Endothelial cell of umbilical vein (primary cell): ENCODE measurements at regions not wholly inside any gene's neighbourhood (a gene's known extent, or its start where the extent isn't known, plus 50 kb on each side); places are given as distances from the start of the nearest gene placed in this dataset.

Experiments
- BruUV-seq: library from RNA; stranded (reverse); fragments of 400-500 nt; replicated peaks from 2 replicates; lab custom pipeline; 2021; lab: Mats Ljungman, UMichigan
- CTCF ChIA-PET: fragments of 300-600, 350-600 bp; sonication (Branson Sonifier 250); formaldehyde crosslinking; loops from one replicate; lab custom pipeline; 2021; ENCODE audit warnings: antibody characterized with exemption, inconsistent platforms; lab: Charles Lee
- POLR2A ChIA-PET: fragments of 300-600, 350-600 bp; sonication (Branson Sonifier 250); formaldehyde crosslinking; loops from one replicate; lab custom pipeline; 2021; ENCODE audit warnings: antibody characterized with exemption, inconsistent platforms; lab: Charles Lee
- DNase-seq: peaks from one replicate; pipeline ENCODE4 v3.0.0-alpha.2; 2011; ENCODE audit warnings: low read depth, low spot score
- FAIRE-seq: peaks from 2 replicates; lab custom pipeline; 2011; peaks lifted over from hg19 to GRCh38; lab: Jason Lieb, UNC
- H2AFZ ChIP-seq: 2 replicates; pipeline ENCODE4 v1.6.0; 2012; ENCODE audit warnings: low read depth, low read length, control low read depth, inconsistent platforms
- H3K27ac ChIP-seq: 2 replicates; pipeline ENCODE4 v1.5.1; 2011; ENCODE audit warnings: low read depth, mild to moderate bottlenecking, control low read depth, low read length, moderate library complexity; ENCODE audit not compliant: insufficient read depth
- H3K27me3 ChIP-seq, 2 experiments: 2 replicates each; pipeline versions ENCODE4 v1.6.0 to v1.6.1; 2011; ENCODE audit warnings: low read length in 2 of 2, mixed read lengths in 1 of 2; ENCODE audit not compliant: control insufficient read depth in 2 of 2, insufficient read depth in 2 of 2
- H3K36me3 ChIP-seq, 2 experiments: 2 replicates in 1 of 2; 3 replicates in 1 of 2; pipeline ENCODE4 v1.5.1; 2011; ENCODE audit warnings: low read length in 2 of 2, mild to moderate bottlenecking in 1 of 2, moderate library complexity in 1 of 2; ENCODE audit not compliant: control insufficient read depth in 2 of 2, insufficient read depth in 2 of 2; ENCODE audit errors: extremely low read depth in 1 of 2
- H3K4me1 ChIP-seq: 3 replicates; pipeline ENCODE4 v1.5.1; 2011; ENCODE audit warnings: mild to moderate bottlenecking, low read length; ENCODE audit not compliant: control insufficient read depth, insufficient read depth; ENCODE audit errors: extremely low read depth
- H3K4me2 ChIP-seq: 2 replicates; pipeline ENCODE4 v1.6.1; 2011; ENCODE audit warnings: low read length, control low read depth, mixed read lengths; ENCODE audit not compliant: insufficient read depth
- H3K4me3 ChIP-seq, 3 experiments: fragments of 200-600 bp in 1 of 3; sonication (generic), shearing (Covaris generic) in 1 of 3; replicated peaks in 1 of 3; 2 replicates each; pipeline ENCODE4 v1.5.1; 2011 to 2016; ENCODE audit warnings: control low read depth in 3 of 3, low read length in 3 of 3, mild to moderate bottlenecking in 2 of 3, inconsistent platforms in 1 of 3, low read depth in 1 of 3, moderate library complexity in 1 of 3; ENCODE audit not compliant: insufficient read depth in 1 of 3
- H3K79me2 ChIP-seq: 2 replicates; pipeline ENCODE4 v1.6.0; 2012; ENCODE audit warnings: low read length, inconsistent platforms; ENCODE audit not compliant: control insufficient read depth, insufficient read depth
- H3K9ac ChIP-seq: replicated peaks from 2 replicates; pipeline ENCODE3; 2011; ENCODE audit warnings: low read length, control low read depth; ENCODE audit not compliant: insufficient read depth; ENCODE audit errors: extremely low read depth
- H3K9me1 ChIP-seq: replicated peaks from 3 replicates; pipeline ENCODE4 v1.6.0; 2011; ENCODE audit warnings: mild to moderate bottlenecking, low read length; ENCODE audit not compliant: control insufficient read depth, insufficient read depth; ENCODE audit errors: extremely low read depth
- H3K9me3 ChIP-seq: replicated peaks from 2 replicates; pipeline ENCODE4 v1.5.1; 2012; ENCODE audit warnings: low read length, inconsistent platforms; ENCODE audit not compliant: control insufficient read depth, insufficient read depth
- H4K20me1 ChIP-seq: replicated peaks from 2 replicates; pipeline ENCODE3; 2011; ENCODE audit warnings: mild to moderate bottlenecking, low read length; ENCODE audit not compliant: control insufficient read depth, insufficient read depth; ENCODE audit errors: extremely low read depth
- EZH2 ChIP-seq: IDR thresholded peaks from 2 replicates; pipeline ENCODE4 v1.6.1; 2012; ENCODE audit warnings: borderline replicate concordance, low read depth, mild to moderate bottlenecking, moderate library complexity, low read length, inconsistent platforms; ENCODE audit not compliant: severe bottlenecking
- FOS ChIP-seq: IDR thresholded peaks from 2 replicates; pipeline ENCODE4 v1.6.1; 2011; ENCODE audit warnings: mild to moderate bottlenecking, low read length, moderate library complexity, borderline replicate concordance; ENCODE audit not compliant: insufficient read depth
- GATA2 ChIP-seq: IDR thresholded peaks from 2 replicates; pipeline ENCODE4 v1.7.0; 2011; ENCODE audit warnings: low read depth, mild to moderate bottlenecking, moderate library complexity, mixed read lengths, low read length; ENCODE audit not compliant: insufficient read length, insufficient read depth
- JUN ChIP-seq: IDR thresholded peaks from 2 replicates; pipeline ENCODE4 v1.6.1; 2011; ENCODE audit warnings: borderline replicate concordance, low read depth; ENCODE audit not compliant: insufficient read length, insufficient read depth
- MYC ChIP-seq: IDR thresholded peaks from one replicate; pipeline ENCODE4 v1.6.1; 2011; ENCODE audit warnings: mild to moderate bottlenecking, low read depth, low read length
- POLR2A ChIP-seq: IDR thresholded peaks from 2 replicates; pipeline ENCODE4 v1.6.1; 2012; ENCODE audit warnings: low read depth, mild to moderate bottlenecking, control low read depth, low read length
- POLR2AphosphoS5 ChIP-seq: IDR thresholded peaks from 2 replicates; pipeline ENCODE4 v1.6.1; 2012; ENCODE audit warnings: low read depth, mild to moderate bottlenecking, control low read depth, low read length, moderate library complexity; ENCODE audit not compliant: insufficient read depth
- dilution Hi-C: fragments of 300-500 bp; cut with MboI; formaldehyde crosslinking; loops from one replicate; pipeline ENCODE4 v1.15.0; 2019; ENCODE audit warnings: low sequenced_read_pairs; ENCODE audit not compliant: extremely low pct_ligation_motif_present
- intact Hi-C: fragments of 100-400 bp; cut with micrococcal nuclease; formaldehyde crosslinking; loops from one replicate; pipeline ENCODE4 v1.10.0; 2022
- TF ChIP-seq, protein P1 (sequence below), 2 donors: IDR thresholded peaks; 1 replicate in 1 of 2; 2 replicates in 1 of 2; pipeline ENCODE4 v1.5.1; 2011; ENCODE audit warnings: low read length in 2 of 2, mild to moderate bottlenecking in 2 of 2, moderate library complexity in 2 of 2, control low read depth in 1 of 2, inconsistent platforms in 1 of 2, low read depth in 1 of 2; ENCODE audit not compliant: insufficient read depth in 1 of 2; ENCODE audit errors: extremely low read depth in 1 of 2
- TF ChIP-seq, protein P2 (sequence below): IDR thresholded peaks from 2 replicates; pipeline ENCODE4 v1.6.1; 2011; ENCODE audit not compliant: insufficient read depth, insufficient read length

DNA sequence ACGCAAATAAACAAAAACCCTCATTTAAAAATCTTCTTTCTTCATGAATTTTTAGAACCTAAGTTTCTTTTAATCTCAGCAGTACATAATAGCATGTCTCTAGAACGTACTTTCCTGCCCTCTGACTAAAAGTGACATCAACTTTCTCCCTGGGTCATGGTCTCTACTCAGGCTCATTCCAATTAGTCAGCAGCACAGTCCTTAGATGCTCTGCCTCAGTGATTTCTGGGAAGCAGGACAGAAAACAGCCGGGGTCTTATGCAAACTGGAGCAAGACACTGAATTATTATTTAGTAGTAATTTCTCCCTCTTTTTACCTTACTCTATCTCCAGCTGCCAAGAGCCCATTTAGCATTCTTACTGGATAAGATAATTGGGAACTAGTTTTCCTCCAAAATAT, 365.2 kb downstream of the TUSC7 start:
- intact Hi-C loops (no loop called here), dilution Hi-C loops (no loop called here)
- H3K79me2 ChIP-seq = no peaks in the 10 kb centered on the region
- no peak for DNase-seq
- no peaks in the 10 kb centered on the region for H3K9me1 ChIP-seq
- H3K27ac ChIP-seq = no peak overlapping the region
- no peaks in the 10 kb centered on the region for H3K27me3 ChIP-seq
- H3K9me3 ChIP-seq = no peaks in the 10 kb centered on the region
- ChIA-PET POLR2A (no interaction called here), CTCF (interaction anchor here (2.4 kb wide), 1 partner anchor 16 kb away, joined by 8 read pairs; no protein-coding TSS in a partner anchor)
- no peaks in the 10 kb centered on the region for H4K20me1 ChIP-seq
- FAIRE-seq = no peak
- no peak overlapping the region for H3K9ac ChIP-seq
- no peak overlapping the region for H2AFZ ChIP-seq
- H3K4me1 ChIP-seq = no peaks in the 10 kb centered on the region
- no TSS peak for BruUV-seq
- no peaks in the 10 kb centered on the region for H3K36me3 ChIP-seq
- no peak for TF ChIP-seq JUN
- TF ChIP-seq, protein P1, sequence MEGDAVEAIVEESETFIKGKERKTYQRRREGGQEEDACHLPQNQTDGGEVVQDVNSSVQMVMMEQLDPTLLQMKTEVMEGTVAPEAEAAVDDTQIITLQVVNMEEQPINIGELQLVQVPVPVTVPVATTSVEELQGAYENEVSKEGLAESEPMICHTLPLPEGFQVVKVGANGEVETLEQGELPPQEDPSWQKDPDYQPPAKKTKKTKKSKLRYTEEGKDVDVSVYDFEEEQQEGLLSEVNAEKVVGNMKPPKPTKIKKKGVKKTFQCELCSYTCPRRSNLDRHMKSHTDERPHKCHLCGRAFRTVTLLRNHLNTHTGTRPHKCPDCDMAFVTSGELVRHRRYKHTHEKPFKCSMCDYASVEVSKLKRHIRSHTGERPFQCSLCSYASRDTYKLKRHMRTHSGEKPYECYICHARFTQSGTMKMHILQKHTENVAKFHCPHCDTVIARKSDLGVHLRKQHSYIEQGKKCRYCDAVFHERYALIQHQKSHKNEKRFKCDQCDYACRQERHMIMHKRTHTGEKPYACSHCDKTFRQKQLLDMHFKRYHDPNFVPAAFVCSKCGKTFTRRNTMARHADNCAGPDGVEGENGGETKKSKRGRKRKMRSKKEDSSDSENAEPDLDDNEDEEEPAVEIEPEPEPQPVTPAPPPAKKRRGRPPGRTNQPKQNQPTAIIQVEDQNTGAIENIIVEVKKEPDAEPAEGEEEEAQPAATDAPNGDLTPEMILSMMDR (IDR thresholded peaks at IDR 0.05; ENCODE audit: extremely low read depth in 1 of 2, insufficient read depth in 1 of 2, low read depth in 1 of 2, low read length in 2 of 2) = no peak
- H3K4me3 ChIP-seq = no peak overlapping the region
- no peak overlapping the region for H3K4me2 ChIP-seq

GRCh38 chr3:117079997-117080396, 370.4 kb downstream of the TUSC7 start:
- H3K4me3 ChIP-seq = no peak overlapping the region
- H3K4me1 ChIP-seq = no peaks in the 10 kb centered on the region
- TF ChIP-seq, protein P1 (IDR thresholded peaks at IDR 0.05; ENCODE audit: extremely low read depth in 1 of 2, insufficient read depth in 1 of 2, low read depth in 1 of 2, low read length in 2 of 2) = no peak
- TF ChIP-seq POLR2AphosphoS5 (no peak), MYC (no peak), JUN (no peak), POLR2A (no peak), GATA2 (no peak), EZH2 (no peak), FOS (no peak)
- TF ChIP-seq, protein P2, sequence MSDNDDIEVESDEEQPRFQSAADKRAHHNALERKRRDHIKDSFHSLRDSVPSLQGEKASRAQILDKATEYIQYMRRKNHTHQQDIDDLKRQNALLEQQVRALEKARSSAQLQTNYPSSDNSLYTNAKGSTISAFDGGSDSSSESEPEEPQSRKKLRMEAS = no peak
- no peaks in the 10 kb centered on the region for H3K27me3 ChIP-seq
- H2AFZ ChIP-seq = no peak overlapping the region
- no peaks in the 10 kb centered on the region for H4K20me1 ChIP-seq
- POLR2A ChIA-PET = no interaction called here
- H3K79me2 ChIP-seq = no peaks in the 10 kb centered on the region
- DNase-seq = no peak
- intact Hi-C loops (no loop called here), dilution Hi-C loops (no loop called here)
- H3K9ac ChIP-seq = no peak overlapping the region
- H3K4me2 ChIP-seq = no peak overlapping the region
- CTCF ChIA-PET = interaction anchor here (1.1 kb wide), 1 partner anchor 11 kb away, joined by 3 read pairs; no protein-coding TSS in a partner anchor
- H3K9me1 ChIP-seq = no peaks in the 10 kb centered on the region
- no peaks in the 10 kb centered on the region for H3K36me3 ChIP-seq
- no peak for FAIRE-seq
- H3K27ac ChIP-seq = no peak overlapping the region
- H3K9me3 ChIP-seq = no peaks in the 10 kb centered on the region
- BruUV-seq = no TSS peak
